Activated CD4-positive, alpha-beta T cell treated with anti-CD3 and anti-CD28 coated beads for 48 hours (primary cell): ENCODE measurements at regions not wholly inside any gene's neighbourhood (a gene's known extent, or its start where the extent isn't known, plus 50 kb on each side); places are given as distances from the start of the nearest gene placed in this dataset.

Experiments used
- DNase-seq: peaks from one replicate; pipeline ENCODE4 v3.0.0-alpha.2; 2020

GRCh38 chr11:96620464-96621044 lies 230.7 kb downstream of the JRKL start:
- DNase-seq, result no peak

GRCh38 chr11:96621161-96621560 lies 231.3 kb downstream of the JRKL start:
- DNase-seq, result no peak

- DNase-seq, result no peak
These were observed 232.3 kb downstream of the JRKL start for GRCh38 chr11:96622026-96622634.

- DNase-seq, result no peak
These were observed 234.3 kb downstream of the JRKL start for GRCh38 chr11:96624126-96624525.

- DNase-seq, result no peak
These were observed 237.6 kb downstream of the JRKL start for GRCh38 chr11:96627376-96627775.

GRCh38 chr11:96635655-96636054 lies 245.8 kb downstream of the JRKL start:
- DNase-seq, result no peak

GRCh38 chr11:96641261-96641660 lies 251.4 kb downstream of the JRKL start:
- DNase-seq, result no peak

- DNase-seq, result no peak
These were observed 252.8 kb downstream of the JRKL start for GRCh38 chr11:96642583-96642982.

- DNase-seq, result no peak
These were observed 253.4 kb downstream of the JRKL start for GRCh38 chr11:96643173-96643572.

GRCh38 chr11:96647621-96648020 lies 257.8 kb downstream of the JRKL start:
- DNase-seq, result no peak

GRCh38 chr11:96648991-96649390 lies 259.2 kb downstream of the JRKL start:
- DNase-seq, result no peak

- DNase-seq, result no peak
These were observed 262.7 kb downstream of the JRKL start for GRCh38 chr11:96652516-96652915.

- DNase-seq, result no peak
These were observed 265.7 kb downstream of the JRKL start for GRCh38 chr11:96655474-96655873.

- no peak for DNase-seq
These were observed 268.6 kb downstream of the JRKL start for GRCh38 chr11:96658436-96658835.

GRCh38 chr11:96664110-96664509 lies 274.3 kb downstream of the JRKL start:
- DNase-seq, result no peak

GRCh38 chr11:96680211-96681018 lies 290.6 kb downstream of the JRKL start:
- no peak for DNase-seq

GRCh38 chr11:96681019-96681716 lies 291.4 kb downstream of the JRKL start:
- DNase-seq, result no peak

GRCh38 chr11:96694338-96694737 lies 304.5 kb downstream of the JRKL start:
- no peak for DNase-seq

- no peak for DNase-seq
These were observed 306.9 kb downstream of the JRKL start for GRCh38 chr11:96696731-96697130.

GRCh38 chr11:96697466-96697865 lies 307.7 kb downstream of the JRKL start:
- no peak for DNase-seq

- DNase-seq, result no peak
These were observed 315.0 kb downstream of the JRKL start for GRCh38 chr11:96704847-96705246.

- DNase-seq, result no peak
These were observed 316.9 kb downstream of the JRKL start for GRCh38 chr11:96706761-96707160.

GRCh38 chr11:96707273-96707672 lies 317.5 kb downstream of the JRKL start:
- no peak for DNase-seq
